ENCODE measurements at regions not wholly inside any gene's neighbourhood (a gene's known extent, or its start where the extent isn't known, plus 50 kb on each side); places are given as distances from the start of the nearest gene placed in this dataset.

- H4K20me1 ChIP-seq (ENCODE audit: insufficient read depth) = no peaks in the 10 kb centered on the region
- H3K9me2 ChIP-seq (ENCODE audit: insufficient read depth, low read length) = no peaks in the 10 kb centered on the region
- no peak overlapping the region for H3K27ac ChIP-seq (ENCODE audit: low read length)
- H3K36me3 ChIP-seq (ENCODE audit: insufficient read depth, low read length) = no peaks in the 10 kb centered on the region
- no peak overlapping the region for H3K9ac ChIP-seq (ENCODE audit: low read length)
- no peaks in the 10 kb centered on the region for H3K79me2 ChIP-seq (replicated peaks; ENCODE audit: insufficient read depth, low read length)
- no peak for TF ChIP-seq RAD21 (conservative IDR thresholded peaks at IDR 0.05)
- TF ChIP-seq REST (IDR thresholded peaks at IDR 0.05; ENCODE audit: borderline replicate concordance) = no peak
- no peak for TF ChIP-seq POLR2AphosphoS5 (IDR thresholded peaks at IDR 0.05)
- no peak for TF ChIP-seq EP300 (conservative IDR thresholded peaks at IDR 0.05; ENCODE audit: poor library complexity, severe bottlenecking)
- TF ChIP-seq CTCF (IDR thresholded peaks at IDR 0.05; ENCODE audit: poor library complexity, severe bottlenecking) = no peak
- TF ChIP-seq TAF1 (IDR thresholded peaks at IDR 0.05; ENCODE audit: low read depth) = no peak
- TF ChIP-seq MXI1 (conservative IDR thresholded peaks at IDR 0.05; ENCODE audit: poor library complexity, severe bottlenecking) = no peak
- no peak for TF ChIP-seq EZH2 (IDR thresholded peaks at IDR 0.05; ENCODE audit: borderline replicate concordance, insufficient read depth, low read length, poor library complexity, severe bottlenecking)
- no peak for TF ChIP-seq SMC3 (conservative IDR thresholded peaks at IDR 0.05; ENCODE audit: poor library complexity)
- H3K4me2 ChIP-seq (ENCODE audit: low read length) = no peak overlapping the region
- no peak overlapping the region for H3K4me3 ChIP-seq (ENCODE audit: low read length)
- H3F3A ChIP-seq (ENCODE audit: insufficient read depth, low read length, poor library complexity, severe bottlenecking) = no peaks in the 10 kb centered on the region
- no peaks in the 10 kb centered on the region for H3K27me3 ChIP-seq (ENCODE audit: insufficient read depth, low read depth, low read length)
- no peaks in the 10 kb centered on the region for H3K9me3 ChIP-seq (ENCODE audit: low read length)
- H2AFZ ChIP-seq (ENCODE audit: low read depth, low read length) = no peak overlapping the region
Measured at GRCh38 chr15:35648941-35649340, 103.0 kb upstream of the DPH6 start.

- Histone ChIP-seq H3K9ac (ENCODE audit: low read length) (no peak overlapping the region), H3K9me2 (ENCODE audit: insufficient read depth, low read length) (no peaks in the 10 kb centered on the region), H4K20me1 (ENCODE audit: insufficient read depth) (no peaks in the 10 kb centered on the region), H3K79me2 (replicated peaks; ENCODE audit: insufficient read depth, low read length) (no peaks in the 10 kb centered on the region), H3K27ac (ENCODE audit: low read length) (no peak overlapping the region), H3K4me3 (ENCODE audit: low read length) (no peak overlapping the region), H3K9me3 (ENCODE audit: low read length) (no peaks in the 10 kb centered on the region), H3K36me3 (ENCODE audit: insufficient read depth, low read length) (no peaks in the 10 kb centered on the region), H3K27me3 (ENCODE audit: insufficient read depth, low read depth, low read length) (no peaks in the 10 kb centered on the region), H3F3A (ENCODE audit: insufficient read depth, low read length, poor library complexity, severe bottlenecking) (no peaks in the 10 kb centered on the region), H2AFZ (ENCODE audit: low read depth, low read length) (no peak overlapping the region), H3K4me2 (ENCODE audit: low read length) (no peak overlapping the region)
- TF ChIP-seq EP300 (conservative IDR thresholded peaks at IDR 0.05; ENCODE audit: poor library complexity, severe bottlenecking) (no peak), MXI1 (conservative IDR thresholded peaks at IDR 0.05; ENCODE audit: poor library complexity, severe bottlenecking) (no peak), REST (IDR thresholded peaks at IDR 0.05; ENCODE audit: borderline replicate concordance) (no peak), SMC3 (conservative IDR thresholded peaks at IDR 0.05; ENCODE audit: poor library complexity) (no peak), TAF1 (IDR thresholded peaks at IDR 0.05; ENCODE audit: low read depth) (no peak), CTCF (IDR thresholded peaks at IDR 0.05; ENCODE audit: poor library complexity, severe bottlenecking) (no peak), RAD21 (conservative IDR thresholded peaks at IDR 0.05) (no peak), EZH2 (IDR thresholded peaks at IDR 0.05; ENCODE audit: borderline replicate concordance, insufficient read depth, low read length, poor library complexity, severe bottlenecking) (no peak), POLR2AphosphoS5 (IDR thresholded peaks at IDR 0.05) (no peak)
Measured at GRCh38 chr15:35649575-35649974, 103.6 kb upstream of the DPH6 start.

Data from neural cell (in vitro differentiated cells).